Smooth muscle cell (in vitro differentiated cells): ENCODE measurements at regions not wholly inside any gene's neighbourhood (a gene's known extent, or its start where the extent isn't known, plus 50 kb on each side); places are given as distances from the start of the nearest gene placed in this dataset.

Experiments
- DNase-seq: peaks from one replicate; lab custom pipeline; 2025; ENCODE audit not compliant: unreplicated experiment; lab: John Stamatoyannopoulos, UW
- H2AFZ ChIP-seq: fragments of 200-600 bp; sonication (generic); 2 replicates; pipeline ENCODE4 v1.6.0; 2016; ENCODE audit warnings: antibody characterized with exemption, low read depth, mild to moderate bottlenecking
- H3F3A ChIP-seq: fragments of 200-600 bp; sonication (generic); 2 replicates; pipeline ENCODE4 v1.6.0; 2017; ENCODE audit warnings: antibody characterized with exemption, low read depth
- H3K27ac ChIP-seq: fragments of 200-600 bp; sonication (generic); 2 replicates; pipeline ENCODE4 v1.5.1; 2016; ENCODE audit warnings: low read depth, mild to moderate bottlenecking
- H3K27me3 ChIP-seq: fragments of 200-600 bp; sonication (generic); 2 replicates; pipeline ENCODE4 v1.6.1; 2016; ENCODE audit warnings: low read depth, mild to moderate bottlenecking
- H3K36me3 ChIP-seq: fragments of 200-600 bp; sonication (generic); 2 replicates; pipeline ENCODE4 v1.5.1; 2016; ENCODE audit warnings: low read depth
- H3K4me1 ChIP-seq: fragments of 200-600 bp; sonication (generic); 2 replicates; pipeline ENCODE4 v1.5.1; 2016; ENCODE audit warnings: low read depth
- H3K4me2 ChIP-seq: fragments of 200-600 bp; sonication (generic); 2 replicates; pipeline ENCODE4 v1.6.0; 2016; ENCODE audit warnings: mild to moderate bottlenecking
- H3K4me3 ChIP-seq: fragments of 200-600 bp; sonication (generic); 2 replicates; pipeline ENCODE4 v1.5.1; 2016; ENCODE audit warnings: mild to moderate bottlenecking
- H3K79me2 ChIP-seq: fragments of 200-600 bp; sonication (generic); 2 replicates; pipeline ENCODE4 v1.6.0; 2016; ENCODE audit warnings: low read depth, mild to moderate bottlenecking
- H3K9ac ChIP-seq: fragments of 200-600 bp; sonication (generic); 2 replicates; pipeline ENCODE4 v1.6.0; 2016; ENCODE audit warnings: low read depth
- H3K9me3 ChIP-seq: fragments of 200-600 bp; sonication (generic); replicated peaks from 2 replicates; pipeline ENCODE4 v1.5.1; 2016; ENCODE audit warnings: low read depth
- H4K20me1 ChIP-seq: fragments of 200-600 bp; sonication (generic); 2 replicates; pipeline ENCODE4 v1.6.0; 2016; ENCODE audit warnings: low read depth
- WGBS: methylation state at CpG from one replicate; pipeline ENCODE4 v1.1.7; 2016; ENCODE audit warnings: low lambda C conversion rate; 5-methylcytosine and 5-hydroxymethylcytosine counted together
- TF ChIP-seq, protein P1 (sequence below): fragments of 200-600 bp; sonication (generic); IDR thresholded peaks from 2 replicates; pipeline ENCODE4 v1.5.1; 2017; ENCODE audit warnings: borderline replicate concordance, mild to moderate bottlenecking, antibody characterized with exemption; ENCODE audit not compliant: insufficient read depth, poor library complexity, severe bottlenecking

DNA sequence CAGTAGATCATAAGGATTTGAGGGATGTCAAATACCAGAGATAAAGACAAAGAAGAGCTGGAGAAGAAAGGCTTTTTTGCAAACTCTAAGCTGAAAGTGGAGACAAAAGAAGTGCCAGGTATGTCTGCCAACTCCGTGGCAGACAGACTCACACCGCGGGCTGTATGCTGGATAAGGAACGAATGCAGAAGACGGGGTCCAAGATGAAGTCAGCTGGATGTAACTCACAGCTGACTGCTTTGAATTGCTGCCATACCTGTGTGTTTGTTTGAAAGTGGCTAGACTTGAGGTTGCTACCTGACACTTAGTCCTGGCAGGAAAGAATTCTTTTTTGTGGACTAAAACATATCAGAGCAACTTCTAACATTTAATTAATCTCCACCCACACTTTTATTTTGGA, 398.8 kb downstream of the DLEU7 start:
- Histone ChIP-seq H3K4me2 (no peak overlapping the region), H4K20me1 (no peaks in the 10 kb centered on the region), H3K4me3 (no peak overlapping the region), H3K9me3 (no peaks in the 10 kb centered on the region), H3F3A (no peaks in the 10 kb centered on the region), H3K36me3 (no peaks in the 10 kb centered on the region), H3K79me2 (no peaks in the 10 kb centered on the region), H3K27me3 (no peaks in the 10 kb centered on the region), H3K27ac (no peak overlapping the region), H2AFZ (no peak overlapping the region), H3K4me1 (no peaks in the 10 kb centered on the region), H3K9ac (no peak overlapping the region)
- TF ChIP-seq, protein P1, sequence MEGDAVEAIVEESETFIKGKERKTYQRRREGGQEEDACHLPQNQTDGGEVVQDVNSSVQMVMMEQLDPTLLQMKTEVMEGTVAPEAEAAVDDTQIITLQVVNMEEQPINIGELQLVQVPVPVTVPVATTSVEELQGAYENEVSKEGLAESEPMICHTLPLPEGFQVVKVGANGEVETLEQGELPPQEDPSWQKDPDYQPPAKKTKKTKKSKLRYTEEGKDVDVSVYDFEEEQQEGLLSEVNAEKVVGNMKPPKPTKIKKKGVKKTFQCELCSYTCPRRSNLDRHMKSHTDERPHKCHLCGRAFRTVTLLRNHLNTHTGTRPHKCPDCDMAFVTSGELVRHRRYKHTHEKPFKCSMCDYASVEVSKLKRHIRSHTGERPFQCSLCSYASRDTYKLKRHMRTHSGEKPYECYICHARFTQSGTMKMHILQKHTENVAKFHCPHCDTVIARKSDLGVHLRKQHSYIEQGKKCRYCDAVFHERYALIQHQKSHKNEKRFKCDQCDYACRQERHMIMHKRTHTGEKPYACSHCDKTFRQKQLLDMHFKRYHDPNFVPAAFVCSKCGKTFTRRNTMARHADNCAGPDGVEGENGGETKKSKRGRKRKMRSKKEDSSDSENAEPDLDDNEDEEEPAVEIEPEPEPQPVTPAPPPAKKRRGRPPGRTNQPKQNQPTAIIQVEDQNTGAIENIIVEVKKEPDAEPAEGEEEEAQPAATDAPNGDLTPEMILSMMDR: no peak
- DNase-seq: no peak
- WGBS: 67% methylated on average over 5 of the region's 5 CpGs

DNA sequence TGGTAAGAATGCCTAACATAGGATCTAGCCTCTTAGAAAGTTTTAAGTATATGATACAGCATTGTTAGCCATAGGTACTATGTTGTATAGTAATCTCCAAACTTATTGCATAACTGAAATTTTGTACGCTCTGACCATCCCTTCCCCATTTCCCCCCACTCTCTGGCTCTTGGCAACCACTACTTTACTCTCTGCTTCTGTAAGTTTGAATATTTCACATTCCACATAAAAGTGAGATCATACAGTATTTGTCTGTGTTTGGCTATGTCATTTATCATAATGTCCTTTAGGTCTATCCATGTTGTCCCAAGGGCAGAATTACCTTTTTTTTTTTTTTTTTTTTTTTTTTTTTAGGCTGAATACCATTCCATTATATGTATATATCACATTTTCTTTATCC, 396.9 kb downstream of the DLEU7 start:
- no peaks in the 10 kb centered on the region for H3K79me2 ChIP-seq
- H3K4me3 ChIP-seq: no peak overlapping the region
- no peaks in the 10 kb centered on the region for H4K20me1 ChIP-seq
- no peak overlapping the region for H3K27ac ChIP-seq
- H3K9me3 ChIP-seq: no peaks in the 10 kb centered on the region
- H3K36me3 ChIP-seq: no peaks in the 10 kb centered on the region
- WGBS: 100% methylated on average over 1 of the region's 1 CpG
- no peak overlapping the region for H3K9ac ChIP-seq
- H3K4me1 ChIP-seq: no peaks in the 10 kb centered on the region
- H3K27me3 ChIP-seq: no peaks in the 10 kb centered on the region
- DNase-seq: no peak
- H2AFZ ChIP-seq: no peak overlapping the region
- H3K4me2 ChIP-seq: no peak overlapping the region
- TF ChIP-seq, protein P1: no peak
- H3F3A ChIP-seq: no peaks in the 10 kb centered on the region

DNA sequence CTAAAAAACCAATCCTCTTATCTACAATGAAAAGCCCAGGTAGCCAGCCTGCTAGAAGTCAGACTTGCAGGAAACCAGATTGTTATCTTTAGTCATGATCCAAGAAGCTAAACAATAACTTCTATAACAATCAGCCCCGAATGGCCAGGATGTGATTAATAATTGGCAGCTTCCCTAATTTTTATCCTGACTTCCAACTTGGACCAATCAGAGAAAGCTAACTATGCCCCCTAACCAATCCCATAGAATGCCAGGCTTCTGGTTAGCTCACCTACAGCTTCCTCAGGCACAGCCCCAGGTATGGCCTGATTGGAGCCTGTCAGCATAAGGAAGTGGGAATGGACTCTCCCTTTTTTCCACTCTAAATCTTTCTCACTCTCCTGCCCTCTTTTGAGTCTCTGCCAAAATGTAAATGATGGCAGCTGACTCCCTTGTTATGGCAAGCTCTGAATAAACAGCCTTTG, 394.9 kb downstream of the DLEU7 start:
- no peaks in the 10 kb centered on the region for H3F3A ChIP-seq
- no peak overlapping the region for H3K9ac ChIP-seq
- H3K4me1 ChIP-seq: no peaks in the 10 kb centered on the region
- no peaks in the 10 kb centered on the region for H3K27me3 ChIP-seq
- H4K20me1 ChIP-seq: no peaks in the 10 kb centered on the region
- no peaks in the 10 kb centered on the region for H3K79me2 ChIP-seq
- H3K27ac ChIP-seq: no peak overlapping the region
- no peak overlapping the region for H3K4me3 ChIP-seq
- no peaks in the 10 kb centered on the region for H3K36me3 ChIP-seq
- H3K9me3 ChIP-seq: no peaks in the 10 kb centered on the region
- TF ChIP-seq, protein P1: no peak
- 74% methylated on average over 1 of the region's 1 CpG for WGBS
- DNase-seq: no peak
- H3K4me2 ChIP-seq: no peak overlapping the region
- no peak overlapping the region for H2AFZ ChIP-seq

DNA sequence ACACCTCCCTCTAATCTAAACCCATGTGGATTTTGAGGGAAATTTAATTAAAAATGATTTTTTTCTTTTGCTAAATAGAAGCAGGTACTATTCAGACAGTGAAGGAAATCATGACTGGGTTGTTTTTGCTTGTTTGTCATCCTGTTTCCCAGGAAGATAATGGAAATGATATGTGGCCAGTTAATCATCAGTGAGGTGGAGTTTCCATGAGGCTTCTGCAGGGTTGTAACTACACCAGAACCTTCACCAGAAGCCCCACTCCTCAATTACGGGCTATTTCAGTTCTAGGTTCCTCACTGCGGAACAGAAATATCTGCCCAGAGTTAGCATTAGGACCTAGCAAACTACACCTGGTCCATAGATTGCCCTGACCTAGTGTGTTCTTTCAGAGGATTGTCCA, 394.0 kb downstream of the DLEU7 start:
- Histone ChIP-seq H3K9me3 (no peaks in the 10 kb centered on the region), H3K4me2 (no peak overlapping the region), H3F3A (no peaks in the 10 kb centered on the region), H3K4me1 (no peaks in the 10 kb centered on the region), H3K9ac (no peak overlapping the region), H3K79me2 (no peaks in the 10 kb centered on the region), H2AFZ (no peak overlapping the region), H3K27ac (no peak overlapping the region), H4K20me1 (no peaks in the 10 kb centered on the region), H3K4me3 (no peak overlapping the region), H3K27me3 (no peaks in the 10 kb centered on the region), H3K36me3 (no peaks in the 10 kb centered on the region)
- TF ChIP-seq, protein P1: no peak
- WGBS: 90% methylated on average over 2 of the region's 2 CpGs
- DNase-seq: no peak
